ENCODE measurements at regions not wholly inside any gene's neighbourhood (a gene's known extent, or its start where the extent isn't known, plus 50 kb on each side); places are given as distances from the start of the nearest gene placed in this dataset.

GRCh38 chr18:61718944-61719343 is 173.9 kb downstream of the RNF152 start:
- DNase-seq (ENCODE audit: low read depth): no peak
- TF ChIP-seq CTCF (IDR thresholded peaks at IDR 0.05; ENCODE audit: insufficient read depth, low read depth, low read length, missing control alignments): no peak
- H3K4me3 ChIP-seq (ENCODE audit: low read length): no peak overlapping the region

DNA sequence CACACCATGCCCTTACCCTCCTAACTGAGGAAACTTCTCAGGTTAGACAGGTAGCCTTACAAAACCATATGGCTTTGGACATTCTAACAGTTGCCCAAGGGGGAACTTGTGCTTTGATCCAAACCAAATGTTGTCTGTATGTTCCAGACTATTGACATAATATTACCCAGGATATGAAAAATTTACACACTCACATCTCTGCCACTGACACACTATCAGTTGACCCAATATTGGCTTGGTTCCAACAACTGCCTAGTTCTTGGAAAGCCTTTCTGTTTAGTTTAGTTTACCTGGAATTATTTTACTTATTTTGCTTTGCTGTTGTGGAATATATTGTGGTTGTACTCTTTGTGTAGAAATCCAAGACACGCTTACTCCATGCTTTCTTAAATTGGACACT is 178.4 kb downstream of the RNF152 start:
- DNase-seq (ENCODE audit: low read depth): no peak
- H3K4me3 ChIP-seq (ENCODE audit: low read length): no peak overlapping the region
- TF ChIP-seq CTCF (IDR thresholded peaks at IDR 0.05; ENCODE audit: insufficient read depth, low read depth, low read length, missing control alignments): no peak

GRCh38 chr18:61713502-61713901 is 179.3 kb downstream of the RNF152 start:
- TF ChIP-seq CTCF (IDR thresholded peaks at IDR 0.05; ENCODE audit: insufficient read depth, low read depth, low read length, missing control alignments): no peak
- H3K4me3 ChIP-seq (ENCODE audit: low read length): no peak overlapping the region
- no peak for DNase-seq (ENCODE audit: low read depth)

DNA sequence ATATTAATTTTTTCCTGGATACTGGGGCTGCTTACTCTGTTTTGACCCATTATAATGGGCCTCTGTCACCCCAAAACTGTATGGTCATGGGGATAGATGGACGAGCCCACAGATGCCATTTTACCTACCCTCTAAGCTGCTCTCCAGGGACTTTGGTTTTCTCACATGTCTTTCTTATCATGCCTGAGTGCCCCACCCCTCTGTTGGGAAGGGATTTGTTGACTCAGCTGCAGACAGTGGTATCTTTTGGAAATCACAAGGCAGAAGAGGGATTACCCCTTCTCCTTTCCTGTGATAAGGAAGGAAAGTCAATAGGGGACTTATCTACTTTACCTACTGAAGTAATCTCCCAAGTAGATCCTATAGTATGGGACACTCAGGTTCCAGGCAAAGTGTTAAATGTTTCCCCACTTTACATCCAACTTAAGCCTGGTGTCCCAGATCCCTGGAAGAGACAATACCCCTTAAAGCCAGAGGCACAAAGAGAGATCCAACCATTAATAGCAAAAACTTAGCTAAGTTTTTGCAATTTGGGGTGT is 182.7 kb downstream of the RNF152 start:
- DNase-seq (ENCODE audit: low read depth): no peak
- TF ChIP-seq CTCF (IDR thresholded peaks at IDR 0.05; ENCODE audit: insufficient read depth, low read depth, low read length, missing control alignments): no peak
- no peak overlapping the region for H3K4me3 ChIP-seq (ENCODE audit: low read length)

GRCh38 chr18:61706276-61706915 is 186.4 kb downstream of the RNF152 start:
- DNase-seq (ENCODE audit: low read depth): no peak
- no peak for TF ChIP-seq CTCF (IDR thresholded peaks at IDR 0.05; ENCODE audit: insufficient read depth, low read depth, low read length, missing control alignments)
- H3K4me3 ChIP-seq (ENCODE audit: low read length): no peak overlapping the region

DNA sequence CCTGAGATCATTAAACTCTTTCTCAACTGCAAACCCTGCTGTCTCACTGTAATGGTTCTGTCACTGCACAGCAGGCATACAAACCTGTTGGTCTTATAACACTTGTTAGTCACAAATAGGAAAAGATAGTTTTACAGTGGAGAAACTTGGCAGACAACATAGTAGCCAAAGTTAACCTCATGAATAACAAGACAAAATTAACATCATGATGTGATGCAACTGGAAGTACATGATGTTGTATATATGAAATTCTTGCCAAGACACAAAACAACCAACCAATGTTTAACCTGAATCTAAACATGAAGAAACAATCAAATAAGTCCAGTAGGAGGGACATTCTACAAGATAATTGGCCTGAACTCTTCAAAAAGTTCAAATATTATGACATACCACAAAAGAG is 189.3 kb downstream of the RNF152 start:
- DNase-seq (ENCODE audit: low read depth): peak; percentile 33
- H3K4me3 ChIP-seq (ENCODE audit: low read length): no peak overlapping the region
- no peak for TF ChIP-seq CTCF (IDR thresholded peaks at IDR 0.05; ENCODE audit: insufficient read depth, low read depth, low read length, missing control alignments)

DNA sequence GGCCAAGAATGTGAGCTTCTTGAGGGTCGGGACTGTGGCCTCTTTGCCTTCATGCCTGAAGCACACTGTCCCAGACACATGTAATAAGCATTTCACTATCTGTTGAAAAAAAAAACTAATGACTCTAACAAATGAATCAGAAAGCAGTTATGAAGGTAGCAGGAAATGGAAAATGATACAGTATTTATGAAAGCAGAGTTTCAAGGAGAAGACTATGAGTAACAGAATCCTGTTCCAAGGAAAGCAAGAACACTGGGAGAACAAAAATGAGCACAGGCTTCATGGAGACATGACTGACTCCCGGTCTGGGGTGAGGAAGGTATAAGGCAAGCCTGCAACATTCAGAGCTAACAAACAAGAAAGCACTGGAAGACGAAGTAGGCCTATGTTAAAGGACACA is 190.8 kb downstream of the RNF152 start:
- H3K4me3 ChIP-seq (ENCODE audit: low read length): no peak overlapping the region
- TF ChIP-seq CTCF (IDR thresholded peaks at IDR 0.05; ENCODE audit: insufficient read depth, low read depth, low read length, missing control alignments): no peak
- peak; percentile 73 for DNase-seq (ENCODE audit: low read depth)

Data from epithelial cell of esophagus (primary cell).